GM19468 (cell line): ENCODE measurements at regions not wholly inside any gene's neighbourhood (a gene's known extent, or its start where the extent isn't known, plus 50 kb on each side); places are given as distances from the start of the nearest gene placed in this dataset.
"Not testable (repeated sequence)": the region's sequence is repeated elsewhere in the genome, so short reads cannot be mapped to it uniquely, and the experiment has no call there.

ENCODE experiments used
- ATAC-seq: cut with Tn5 transposase; IDR thresholded peaks from one replicate; pipeline ENCODE4 v1.9.1; 2021; ENCODE audit warnings: mild to moderate bottlenecking, moderate library complexity, moderate number of reproducible peaks; ENCODE audit not compliant: unreplicated experiment; ENCODE audit errors: extremely low read depth

DNA sequence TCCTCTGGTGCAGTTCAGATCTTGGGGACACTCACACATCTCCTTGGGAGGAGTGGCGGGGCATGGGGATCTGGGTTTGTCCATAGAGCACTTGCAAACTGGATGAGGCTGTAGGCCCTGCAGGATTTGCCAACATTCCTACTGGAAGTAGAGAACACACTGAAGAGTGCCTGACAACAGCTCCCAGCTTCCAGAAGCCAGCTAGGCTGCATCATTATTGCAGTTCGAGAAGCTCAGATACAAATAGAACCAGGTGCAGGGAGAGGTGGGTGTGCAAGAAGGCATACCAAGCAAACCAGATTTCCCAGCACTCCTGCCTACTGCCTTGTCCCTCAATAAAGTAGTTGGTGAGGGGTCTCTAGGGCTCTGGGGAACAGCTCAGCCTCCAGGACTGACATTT lies 52.5 kb downstream of the RHOB start:
- ATAC-seq, result no peak

DNA sequence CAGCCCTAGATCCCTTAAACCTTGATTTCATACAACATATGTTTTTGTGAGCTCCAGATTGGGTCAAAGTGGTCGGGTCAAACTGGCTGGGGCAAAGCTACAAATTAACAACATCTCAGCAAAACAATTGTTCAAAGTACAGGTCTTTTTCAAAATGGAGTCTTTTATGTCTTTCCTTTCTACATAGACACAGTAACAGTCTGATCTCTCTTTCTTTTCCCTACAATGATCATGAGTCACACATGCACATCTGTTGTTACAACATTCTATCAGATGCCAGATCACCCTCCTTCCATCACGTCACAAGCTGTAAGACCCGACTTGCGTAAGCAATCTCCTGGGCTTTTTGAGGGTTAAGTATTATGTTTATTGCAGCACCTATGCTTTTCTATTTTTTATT lies 55.1 kb downstream of the RHOB start:
- ATAC-seq, result no peak

DNA sequence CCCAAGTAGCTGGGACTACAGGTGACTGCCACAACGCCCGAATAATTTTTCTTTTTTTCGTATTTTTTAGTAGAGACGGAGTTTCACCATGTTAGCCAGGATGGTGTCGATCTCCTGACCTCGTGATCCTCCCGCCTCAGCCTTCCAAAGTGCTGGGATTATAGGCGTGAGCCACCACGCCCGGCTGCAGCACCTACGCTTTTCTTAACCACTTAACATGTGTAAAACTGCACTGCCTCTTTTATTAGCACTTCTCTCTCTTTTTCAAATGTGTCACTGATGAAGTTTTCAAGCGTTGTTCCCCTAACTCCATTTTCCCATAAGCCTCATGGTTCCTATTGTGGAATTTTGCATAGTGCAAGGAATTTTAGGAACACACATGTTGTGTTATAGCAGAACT lies 55.6 kb downstream of the RHOB start:
- not testable (repeated sequence) for ATAC-seq

DNA sequence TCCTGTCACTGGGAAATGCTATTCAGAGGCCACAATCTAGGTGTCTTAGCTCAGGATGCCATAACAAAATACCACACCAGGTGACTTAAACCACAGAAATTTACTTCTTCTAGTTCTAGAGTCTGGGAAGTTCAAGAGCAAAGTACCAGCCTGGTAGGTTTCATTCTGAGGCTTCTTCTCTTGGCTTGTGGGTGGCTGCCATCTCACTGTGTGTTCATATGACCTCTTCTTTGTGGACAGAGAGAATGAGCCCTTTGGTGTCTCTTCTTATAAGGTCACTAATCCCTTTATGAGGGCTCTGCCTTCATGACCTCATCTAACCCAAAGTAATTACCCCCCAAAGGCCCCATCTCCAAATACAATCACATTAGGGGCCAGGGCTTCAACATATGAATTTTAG lies 57.3 kb downstream of the RHOB start:
- no peak for ATAC-seq

DNA sequence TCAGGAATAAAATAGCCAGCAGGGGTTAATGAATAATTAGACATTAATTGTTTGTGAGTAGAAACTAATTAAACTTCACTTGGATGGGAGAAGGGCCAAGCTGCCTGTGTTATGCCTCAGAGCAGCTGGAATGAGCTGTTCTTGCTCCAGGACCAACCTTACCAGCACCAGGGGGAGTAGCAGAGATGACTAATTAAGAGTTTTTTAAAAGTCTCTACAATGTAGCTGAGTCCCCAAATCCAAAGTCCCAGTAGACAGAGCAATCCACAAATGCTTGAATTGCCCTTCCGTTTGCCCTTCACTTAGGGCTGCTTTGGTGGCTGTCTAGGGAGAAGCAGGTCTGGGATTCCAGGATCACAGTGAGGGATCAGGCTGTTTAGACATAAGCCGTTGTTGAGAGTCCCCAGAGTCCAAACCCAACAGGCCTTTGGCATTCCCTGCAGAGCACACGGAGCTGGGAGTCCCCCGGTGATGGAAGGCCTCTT lies 59.4 kb downstream of the RHOB start:
- ATAC-seq, result no peak

DNA sequence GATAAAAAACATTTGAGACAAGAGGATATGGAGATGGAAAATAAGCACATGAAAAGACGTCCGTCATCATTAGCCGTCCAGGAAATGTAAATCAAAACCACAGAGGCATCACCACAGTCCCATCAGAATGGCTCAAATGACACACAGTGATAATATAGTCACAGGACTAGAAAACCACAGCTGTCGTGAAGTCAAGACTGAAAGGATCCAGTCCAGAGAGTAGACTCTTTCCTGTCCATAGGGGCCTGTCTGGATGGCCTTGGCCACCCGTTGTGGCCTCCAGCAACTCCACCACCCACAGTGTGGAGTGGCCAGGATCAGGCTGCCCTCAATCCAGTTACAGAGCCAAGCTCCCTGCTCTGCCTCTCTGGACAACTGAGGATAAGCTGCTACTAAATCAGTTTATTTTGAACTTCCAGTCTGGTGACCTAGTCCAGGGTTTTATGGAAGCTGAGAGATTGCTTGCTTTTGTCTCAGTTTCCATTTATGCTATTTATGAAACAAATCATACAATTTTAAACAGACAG lies 60.4 kb downstream of the RHOB start:
- peak; percentile 78 for ATAC-seq

DNA sequence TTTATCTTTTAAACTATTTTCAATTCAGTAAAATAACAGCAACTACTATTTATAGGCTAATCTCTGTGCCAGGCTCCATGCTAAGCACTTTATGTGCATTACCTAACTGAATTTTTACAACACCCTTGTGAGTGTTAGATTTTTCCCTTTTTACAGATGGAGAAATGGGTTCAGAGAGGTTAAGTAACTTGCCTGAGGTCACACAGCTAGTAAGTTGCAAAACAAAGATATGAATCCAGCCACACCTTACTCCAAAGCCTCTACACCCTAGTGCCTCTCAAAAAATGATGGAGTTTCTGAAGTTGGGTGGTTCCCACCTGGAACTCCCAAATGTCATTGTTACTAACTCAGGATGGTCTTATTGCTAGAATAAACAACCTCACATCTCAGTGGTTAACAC lies 60.8 kb downstream of the RHOB start:
- ATAC-seq, result no peak

DNA sequence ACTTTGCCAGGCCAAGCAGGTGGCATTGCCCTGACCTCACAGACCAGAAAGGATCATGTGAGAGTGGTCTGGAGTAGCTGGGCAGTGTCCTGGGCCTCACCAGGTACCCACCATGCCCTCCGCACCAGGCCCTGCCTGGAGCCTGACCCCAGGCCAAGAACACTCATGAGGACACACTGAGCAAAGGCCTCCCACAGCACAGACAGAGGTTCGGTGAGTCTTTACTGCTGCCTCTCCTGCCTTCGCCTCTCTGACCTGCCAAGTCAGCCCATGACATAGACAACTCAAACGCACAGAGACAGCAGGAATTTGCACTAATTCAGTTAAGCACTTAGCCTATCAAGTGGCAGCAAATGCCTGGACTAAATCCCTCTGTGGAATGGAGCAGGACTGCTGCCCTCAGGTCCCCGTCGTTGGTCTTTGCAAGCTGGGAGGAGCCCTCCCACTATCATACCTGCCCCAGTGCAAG lies 62.5 kb downstream of the RHOB start:
- ATAC-seq, result no peak

DNA sequence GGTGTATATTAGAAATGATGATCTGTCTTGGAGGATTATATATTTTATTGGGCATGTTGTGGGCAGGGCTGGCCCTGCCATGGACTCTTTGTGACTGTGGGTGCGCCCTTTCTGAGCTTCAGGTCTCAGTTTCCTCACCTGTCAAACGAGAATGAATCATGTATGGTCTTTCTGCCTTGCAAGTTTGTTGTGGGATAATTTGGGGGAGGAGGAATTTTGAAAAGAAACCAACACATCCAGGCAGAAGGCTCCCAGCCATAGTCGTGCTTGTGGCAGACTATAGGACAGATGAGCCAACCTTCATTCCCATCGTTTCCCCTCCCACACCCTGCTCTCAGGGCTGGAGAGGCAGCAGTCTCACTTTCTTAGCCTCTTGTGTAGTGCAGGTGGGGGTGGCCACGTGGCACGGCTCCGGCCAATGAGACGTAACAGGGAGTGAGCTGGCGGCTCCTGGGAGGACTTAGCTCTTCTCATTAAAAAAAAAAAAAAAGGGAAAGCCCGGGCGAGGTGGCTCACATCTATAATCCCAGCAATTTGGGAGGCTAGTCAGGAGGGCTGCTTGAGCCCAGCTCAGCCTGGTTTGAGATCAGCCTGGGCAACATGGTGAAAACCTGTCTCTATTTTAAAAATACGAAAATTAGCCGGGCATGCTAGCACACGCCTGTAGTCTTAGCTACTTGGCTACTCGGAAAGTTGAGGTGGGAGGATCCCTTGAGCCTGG lies 63.1 kb downstream of the RHOB start:
- no peak for ATAC-seq

DNA sequence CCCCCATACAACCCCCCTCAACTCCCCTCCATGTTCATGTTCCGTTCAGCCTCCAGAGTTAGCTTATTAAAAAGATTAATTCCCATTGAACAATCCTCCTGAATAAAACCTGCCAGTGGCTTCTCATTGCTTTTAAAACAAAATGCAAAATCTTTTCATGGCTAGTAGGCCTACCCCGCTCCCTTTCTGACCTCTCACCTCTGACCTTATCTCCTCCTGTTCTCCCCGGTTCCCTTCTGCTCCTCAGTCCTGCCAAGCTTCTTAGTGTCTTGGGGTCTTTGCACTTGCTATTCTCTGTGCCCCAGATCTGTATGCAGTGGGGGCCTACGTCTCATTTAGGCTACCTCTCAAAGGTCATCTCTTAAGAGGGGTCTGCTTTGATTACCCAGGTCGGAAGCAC lies 64.3 kb downstream of the RHOB start:
- no peak for ATAC-seq

DNA sequence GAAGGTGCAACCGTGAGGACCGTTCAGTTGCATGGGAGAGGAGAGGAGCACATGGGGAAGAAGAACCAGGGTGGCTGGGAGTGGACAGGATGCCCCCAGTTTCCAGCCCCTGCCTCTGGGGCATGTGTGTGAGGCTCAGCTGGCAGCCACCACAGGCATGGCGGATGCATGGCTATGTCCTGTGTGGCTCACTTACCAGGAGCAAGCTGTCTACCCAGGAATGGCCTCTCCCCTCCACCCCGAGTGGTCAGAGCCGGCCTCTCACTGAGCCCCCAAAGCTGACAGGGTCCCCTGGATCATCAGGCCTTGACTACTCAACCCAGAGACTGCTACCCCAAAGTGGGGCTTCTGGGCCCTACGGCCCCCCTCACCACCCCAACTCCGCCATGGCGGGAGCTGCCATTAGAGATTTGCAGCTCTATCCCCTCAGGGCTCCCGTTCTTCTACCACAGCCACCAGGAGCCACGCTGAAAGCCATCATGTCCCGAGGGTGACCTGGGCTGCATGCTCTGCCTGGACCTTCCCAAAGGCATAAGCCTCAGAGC lies 65.3 kb downstream of the RHOB start:
- ATAC-seq, result no peak

DNA sequence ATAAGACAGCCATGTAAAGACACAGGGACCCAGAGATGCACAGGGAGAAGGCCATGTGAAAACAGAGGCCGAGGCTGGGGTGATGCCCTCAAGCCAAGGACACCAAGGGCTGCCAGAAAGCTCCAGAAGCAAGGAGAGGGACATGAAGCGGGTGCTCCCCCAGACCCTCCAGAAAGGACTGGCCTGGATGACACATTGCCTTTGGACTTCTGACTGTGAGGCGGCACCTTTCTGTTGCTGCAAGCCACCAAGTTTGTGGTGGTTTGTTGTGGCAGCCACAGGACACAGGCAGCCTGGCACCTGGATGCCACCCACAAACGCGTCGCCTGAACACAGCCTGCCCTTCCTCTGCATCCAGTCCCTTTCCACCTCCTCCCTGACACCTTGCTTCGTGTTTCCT lies 67.1 kb downstream of the RHOB start:
- no peak for ATAC-seq

DNA sequence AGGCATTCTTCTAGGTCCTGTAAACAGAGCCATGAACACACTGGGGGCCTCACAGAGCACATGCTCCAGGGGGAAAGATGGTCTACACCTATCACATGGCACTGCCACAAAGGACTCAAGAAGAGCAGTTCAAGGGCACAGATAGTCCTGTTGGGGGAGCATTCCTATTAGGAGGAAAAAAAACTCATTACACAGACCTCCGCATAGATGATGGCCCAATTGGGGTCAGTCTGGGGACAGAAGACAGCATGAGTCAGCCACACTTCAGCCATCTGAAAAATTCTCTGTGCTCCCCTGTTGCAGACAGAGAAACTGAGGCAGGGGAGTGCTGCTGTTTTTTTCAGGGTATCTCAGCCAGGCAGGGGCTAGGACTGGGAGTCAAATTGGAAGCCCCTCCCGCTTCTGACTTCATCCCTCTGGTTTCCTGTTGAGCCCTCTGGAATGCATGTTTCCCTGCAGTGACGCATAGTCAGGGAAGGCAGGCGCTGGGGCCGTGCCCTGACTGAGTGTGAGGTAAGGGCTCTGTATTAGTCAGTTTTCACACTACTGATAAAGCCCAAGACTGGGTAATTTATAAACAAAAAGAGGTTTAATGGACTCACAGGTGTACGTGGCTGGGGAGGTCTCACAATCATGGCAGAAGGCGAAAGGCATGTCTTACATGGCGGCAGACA lies 67.9 kb downstream of the RHOB start:
- ATAC-seq, result no peak

DNA sequence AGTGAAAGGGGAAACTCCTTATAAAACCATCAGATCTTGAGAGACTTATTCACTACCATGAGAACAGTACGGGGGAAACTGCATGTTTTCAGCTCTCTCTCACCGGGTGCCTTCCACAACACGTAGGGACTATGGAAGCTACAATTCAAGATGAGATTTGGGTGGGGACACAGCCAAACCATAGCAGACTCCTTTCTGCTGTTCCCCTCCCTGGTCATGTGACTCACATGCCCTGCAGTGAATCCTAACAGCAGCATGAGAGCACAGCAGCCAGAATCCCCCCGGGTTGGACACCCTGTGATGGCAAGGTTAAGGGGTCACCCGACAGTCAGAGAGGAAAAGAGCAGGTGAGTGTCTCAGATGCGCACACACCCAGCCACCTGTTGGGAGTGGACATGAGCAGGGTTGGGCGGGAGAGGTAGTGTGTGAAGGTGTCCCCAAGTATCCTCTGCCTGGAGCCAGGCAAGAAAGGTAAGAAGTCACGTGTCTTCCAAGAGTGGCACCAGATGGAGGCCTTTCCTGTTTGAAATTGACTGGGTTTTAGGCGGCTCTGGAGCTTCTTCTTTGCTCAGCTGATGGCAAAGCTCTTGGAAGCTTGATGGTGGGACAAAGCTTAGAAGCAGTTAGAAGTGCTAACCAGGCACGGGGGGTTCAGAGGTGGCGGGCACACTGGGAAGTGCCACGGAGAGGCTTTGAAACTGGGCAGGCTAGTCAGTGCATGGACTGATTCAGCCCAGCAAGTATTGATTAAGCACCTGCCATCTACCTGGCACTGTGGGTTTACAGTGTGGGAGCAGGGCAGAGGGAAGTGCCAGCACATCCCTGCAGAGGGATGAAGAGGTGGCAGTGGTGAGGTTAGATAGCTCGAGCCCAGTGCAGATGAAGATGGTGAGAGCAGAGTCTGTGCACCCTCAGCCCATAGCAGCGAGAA lies 68.7 kb downstream of the RHOB start:
- ATAC-seq, result no peak

DNA sequence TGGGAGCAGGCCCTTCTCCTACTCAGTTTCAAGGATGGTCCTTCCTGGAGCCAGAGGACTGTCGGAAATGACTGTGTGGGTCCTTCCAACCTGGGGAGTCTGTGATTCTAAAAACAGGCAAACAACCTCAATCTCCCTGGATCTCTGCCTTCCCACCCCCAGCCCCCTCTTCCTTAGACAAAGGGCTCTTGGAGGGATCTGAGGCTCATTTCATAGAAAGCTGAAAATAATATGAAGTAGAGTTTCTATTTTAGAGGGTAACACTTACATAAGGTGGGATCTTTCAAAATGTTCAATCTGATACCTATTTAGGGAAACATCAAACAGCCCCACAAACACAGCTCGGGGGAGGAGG lies 69.4 kb downstream of the RHOB start:
- ATAC-seq, result no peak

DNA sequence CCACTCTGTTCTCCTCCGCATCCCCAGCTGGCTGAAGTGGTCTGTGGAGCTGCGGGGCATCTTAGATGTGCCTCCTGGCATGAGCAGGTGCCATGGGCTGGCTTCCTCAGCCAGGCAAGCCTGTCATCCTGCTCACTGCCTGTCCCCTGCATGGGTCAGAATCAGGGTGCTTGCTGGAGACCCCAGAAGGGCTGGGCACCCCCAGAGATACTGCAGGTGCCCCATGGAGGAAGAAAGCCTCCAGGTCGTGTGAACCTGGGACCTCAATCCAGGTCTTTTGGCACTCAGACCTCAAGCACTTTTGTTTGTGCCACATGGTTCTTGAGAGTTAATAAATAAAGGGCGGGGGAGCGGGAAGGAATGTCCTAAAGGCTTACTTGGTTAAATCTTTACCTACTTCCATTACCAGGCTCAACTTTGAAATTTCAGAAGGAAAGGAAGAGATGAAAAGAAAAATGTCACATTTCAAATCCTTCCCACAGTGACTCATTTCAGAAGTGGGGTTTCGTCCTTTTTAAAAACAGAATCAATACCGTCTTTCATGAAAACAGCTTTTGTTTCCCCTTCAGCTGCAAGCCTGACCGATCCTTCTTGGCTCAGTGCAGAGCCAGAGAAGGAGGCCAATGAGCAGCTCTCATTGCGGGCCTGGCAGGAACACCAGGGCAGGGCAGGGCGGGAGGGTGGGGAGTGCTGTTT lies 69.9 kb downstream of the RHOB start:
- ATAC-seq, result peak; percentile 81

DNA sequence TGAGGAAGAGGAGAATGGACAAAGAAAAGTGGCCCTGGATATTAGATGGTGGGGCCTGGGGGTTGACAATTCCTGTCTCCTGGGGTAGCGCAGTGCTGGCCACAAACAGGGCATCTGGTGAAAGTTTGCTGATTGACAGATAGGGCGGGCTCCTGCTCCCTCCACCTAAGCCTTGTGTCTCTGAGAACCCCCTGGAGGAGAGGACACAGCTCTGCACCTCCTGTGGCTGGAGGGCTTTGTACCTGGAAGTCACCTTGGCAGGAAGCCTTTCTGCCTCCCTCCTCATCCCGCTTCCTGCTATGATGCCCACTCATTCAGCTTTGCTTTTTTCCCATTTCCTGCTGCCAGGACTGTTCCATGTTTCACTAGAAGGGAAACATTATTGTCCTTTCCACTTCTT lies 72.4 kb downstream of the RHOB start:
- no peak for ATAC-seq

DNA sequence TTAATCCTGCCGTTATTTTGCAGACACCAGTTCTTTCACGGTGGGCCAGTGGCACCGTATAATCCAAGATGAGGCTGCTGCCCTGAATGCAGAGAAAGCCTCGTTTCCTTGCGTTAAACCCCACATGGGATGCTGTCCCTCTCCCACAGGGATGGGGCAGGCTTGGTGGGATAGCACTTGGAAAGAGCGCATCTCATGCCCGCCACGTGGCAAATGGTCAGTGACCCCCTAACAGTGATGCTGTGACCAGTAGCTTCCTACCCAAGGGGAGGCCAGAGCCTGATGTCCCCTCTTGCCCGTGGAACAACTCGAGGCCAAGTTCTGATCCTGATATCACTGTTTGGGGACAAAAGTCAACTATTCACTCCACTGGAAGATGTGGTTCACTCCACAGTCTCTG lies 73.3 kb downstream of the RHOB start:
- ATAC-seq, result no peak

DNA sequence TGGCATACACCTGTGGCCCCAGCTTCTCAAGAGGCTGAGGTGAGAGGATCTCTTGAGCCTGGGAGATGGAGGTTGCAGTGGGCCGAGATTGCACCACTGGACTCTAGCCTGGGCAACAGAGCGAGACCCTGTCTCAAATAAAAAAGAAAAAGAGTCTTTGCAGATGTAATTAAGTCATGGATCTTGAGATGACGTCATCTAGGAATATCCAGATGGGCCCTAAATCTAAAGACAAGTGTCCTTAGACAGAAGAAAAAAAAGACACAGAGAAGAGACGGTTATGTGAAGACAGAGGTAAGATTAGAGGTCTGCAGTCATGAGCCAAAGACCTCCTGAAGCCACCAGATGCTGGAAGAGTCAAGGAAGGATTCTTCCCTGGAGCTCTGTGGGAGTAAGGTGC lies 74.3 kb downstream of the RHOB start:
- ATAC-seq, result no peak

DNA sequence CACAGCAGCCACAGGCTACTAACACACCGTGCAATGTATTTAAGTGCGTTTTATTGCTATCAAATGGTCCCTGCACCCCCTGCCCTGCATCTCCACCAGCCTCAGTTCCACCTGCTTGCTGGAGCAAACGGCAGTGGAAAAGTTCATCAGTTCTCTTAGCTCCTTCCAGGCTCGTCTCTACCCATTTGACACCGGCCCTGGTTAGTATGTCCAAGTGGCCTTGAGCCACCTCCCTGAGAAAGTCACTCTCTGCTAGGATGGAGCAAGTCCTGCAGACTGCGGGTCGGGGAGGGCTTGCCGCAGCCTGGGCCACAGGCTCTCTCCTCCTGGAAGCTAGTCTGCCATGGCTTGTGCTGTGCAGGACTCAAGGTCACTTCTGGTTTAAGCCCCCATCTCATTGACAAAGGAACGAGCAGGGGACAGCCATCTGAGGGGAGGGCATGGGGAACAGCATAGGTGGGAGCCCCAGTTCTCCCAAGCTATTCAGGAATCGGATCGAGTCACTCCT lies 74.9 kb downstream of the RHOB start:
- ATAC-seq, result no peak
